OCI-LY7 (cell line): ENCODE measurements at regions not wholly inside any gene's neighbourhood (a gene's known extent, or its start where the extent isn't known, plus 50 kb on each side); places are given as distances from the start of the nearest gene placed in this dataset.

Experiments
- EZH2phosphoT487 ChIP-seq: fragments of 200-600 bp; sonication (generic); IDR thresholded peaks from 2 replicates; pipeline ENCODE4 v1.6.1; 2018; ENCODE audit warnings: low read depth, borderline replicate concordance, mild to moderate bottlenecking, mixed run types, antibody characterized with exemption, low read length, moderate library complexity, mixed read lengths
- TF ChIP-seq, protein P1 (sequence below): fragments of 200-600 bp; sonication (generic); conservative IDR thresholded peaks from 2 replicates; pipeline ENCODE4 v1.5.1; 2014; ENCODE audit warnings: mild to moderate bottlenecking, antibody characterized with exemption, low read length, moderate library complexity, mixed read lengths

DNA sequence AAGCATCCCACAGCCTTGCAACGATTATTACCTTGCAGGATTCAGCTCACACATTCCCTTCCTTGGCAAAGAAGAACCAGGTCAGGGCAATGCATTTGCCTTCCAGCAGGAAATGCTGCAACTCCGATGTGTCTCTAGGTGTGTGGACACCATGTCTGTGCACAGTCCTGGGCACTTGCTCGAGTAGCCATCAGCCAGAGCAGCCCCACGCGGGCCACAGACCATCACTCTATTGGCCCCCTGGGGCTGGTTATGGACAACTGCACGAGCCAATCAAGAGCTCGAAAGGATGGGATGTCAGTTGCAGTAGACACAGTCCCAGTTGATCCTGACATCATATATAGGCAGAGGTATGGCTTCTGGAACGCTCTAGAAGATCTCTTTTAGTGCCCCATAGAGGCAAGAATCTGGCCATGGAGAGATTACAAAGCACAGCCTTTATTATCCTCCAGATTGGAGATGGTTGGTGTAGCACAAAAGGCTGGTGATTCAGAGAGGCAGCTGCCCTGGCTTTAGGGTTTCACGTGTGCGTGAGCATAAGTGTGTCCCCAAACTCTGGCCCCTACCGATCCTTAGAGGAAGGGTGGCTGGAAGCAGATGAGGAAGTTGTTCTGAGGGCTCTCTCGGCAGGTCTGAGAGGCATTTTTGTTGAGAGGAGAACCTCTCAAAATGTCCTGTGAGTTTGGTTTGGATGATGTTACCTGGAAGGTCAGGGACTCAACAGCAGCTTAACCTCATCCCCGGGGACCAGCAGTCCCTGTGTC lies 403.8 kb downstream of the SEC14L1 start:
- TF ChIP-seq EZH2phosphoT487: no peak
- TF ChIP-seq, protein P1, sequence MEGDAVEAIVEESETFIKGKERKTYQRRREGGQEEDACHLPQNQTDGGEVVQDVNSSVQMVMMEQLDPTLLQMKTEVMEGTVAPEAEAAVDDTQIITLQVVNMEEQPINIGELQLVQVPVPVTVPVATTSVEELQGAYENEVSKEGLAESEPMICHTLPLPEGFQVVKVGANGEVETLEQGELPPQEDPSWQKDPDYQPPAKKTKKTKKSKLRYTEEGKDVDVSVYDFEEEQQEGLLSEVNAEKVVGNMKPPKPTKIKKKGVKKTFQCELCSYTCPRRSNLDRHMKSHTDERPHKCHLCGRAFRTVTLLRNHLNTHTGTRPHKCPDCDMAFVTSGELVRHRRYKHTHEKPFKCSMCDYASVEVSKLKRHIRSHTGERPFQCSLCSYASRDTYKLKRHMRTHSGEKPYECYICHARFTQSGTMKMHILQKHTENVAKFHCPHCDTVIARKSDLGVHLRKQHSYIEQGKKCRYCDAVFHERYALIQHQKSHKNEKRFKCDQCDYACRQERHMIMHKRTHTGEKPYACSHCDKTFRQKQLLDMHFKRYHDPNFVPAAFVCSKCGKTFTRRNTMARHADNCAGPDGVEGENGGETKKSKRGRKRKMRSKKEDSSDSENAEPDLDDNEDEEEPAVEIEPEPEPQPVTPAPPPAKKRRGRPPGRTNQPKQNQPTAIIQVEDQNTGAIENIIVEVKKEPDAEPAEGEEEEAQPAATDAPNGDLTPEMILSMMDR: no peak
